ENCODE measurements at regions not wholly inside any gene's neighbourhood (a gene's known extent, or its start where the extent isn't known, plus 50 kb on each side); places are given as distances from the start of the nearest gene placed in this dataset.

GRCh38 chr4:182126096-182126495, 117.1 kb upstream of the TENM3 start:
- TF ChIP-seq POLR2A (IDR thresholded peaks at IDR 0.05) (no peak), CTCF (IDR thresholded peaks at IDR 0.05) (no peak)
